Neural cell (in vitro differentiated cells): ENCODE measurements at regions not wholly inside any gene's neighbourhood (a gene's known extent, or its start where the extent isn't known, plus 50 kb on each side); places are given as distances from the start of the nearest gene placed in this dataset.

Source experiments
- H2AFZ ChIP-seq: fragments of 200-600, 300-800 bp; sonication (generic), shearing (Covaris generic); 2 replicates; pipeline ENCODE4 v1.6.0; 2014; ENCODE audit warnings: low read depth, mild to moderate bottlenecking, antibody characterized with exemption, low read length, moderate library complexity
- H3F3A ChIP-seq: fragments of 200-600 bp; shearing (Covaris generic); 2 replicates; pipeline ENCODE4 v1.6.1; 2016; ENCODE audit warnings: mild to moderate bottlenecking, moderate library complexity, mixed read lengths, antibody characterized with exemption, low read length; ENCODE audit not compliant: insufficient read depth, poor library complexity, severe bottlenecking
- H3K27ac ChIP-seq: fragments of 200-600, 300-800 bp; sonication (generic), shearing (Covaris generic); 2 replicates; pipeline ENCODE4 v1.5.1; 2014; ENCODE audit warnings: mild to moderate bottlenecking, low read length, moderate library complexity
- H3K27me3 ChIP-seq: fragments of 300-800, 200-600 bp; sonication (generic), shearing (Covaris generic); 2 replicates; pipeline ENCODE4 v1.6.0; 2014; ENCODE audit warnings: mild to moderate bottlenecking, low read depth, low read length, moderate library complexity; ENCODE audit not compliant: insufficient read depth
- H3K36me3 ChIP-seq: fragments of 300-800, 200-600 bp; sonication (generic), shearing (Covaris generic); 2 replicates; pipeline ENCODE4 v1.5.1; 2014; ENCODE audit warnings: mild to moderate bottlenecking, antibody characterized with exemption, low read length, moderate library complexity; ENCODE audit not compliant: insufficient read depth
- H3K4me2 ChIP-seq: fragments of 300-800, 200-600 bp; sonication (generic), shearing (Covaris generic); 2 replicates; pipeline ENCODE4 v1.6.0; 2014; ENCODE audit warnings: mild to moderate bottlenecking, low read length
- H3K4me3 ChIP-seq: fragments of 300-800, 200-600 bp; sonication (generic), shearing (Covaris generic); 2 replicates; pipeline ENCODE4 v1.5.1; 2014; ENCODE audit warnings: mild to moderate bottlenecking, low read length, moderate library complexity
- H3K79me2 ChIP-seq: fragments of 200-600 bp; shearing (Covaris generic); replicated peaks from 2 replicates; pipeline ENCODE4 v1.6.0; 2014; ENCODE audit warnings: mild to moderate bottlenecking, low read length, moderate library complexity; ENCODE audit not compliant: insufficient read depth
- H3K9ac ChIP-seq: fragments of 300-800, 200-600 bp; sonication (generic), shearing (Covaris generic); 2 replicates; pipeline ENCODE4 v1.6.1; 2016; ENCODE audit warnings: mild to moderate bottlenecking, low read length, mixed read lengths
- H3K9me2 ChIP-seq: fragments of 200-600 bp; shearing (Covaris generic); 2 replicates; pipeline ENCODE4 v1.6.1; 2016; ENCODE audit warnings: mild to moderate bottlenecking, low read length, mixed read lengths; ENCODE audit not compliant: insufficient read depth
- H3K9me3 ChIP-seq: fragments of 200-600, 300-800 bp; sonication (generic), shearing (Covaris generic); 2 replicates; pipeline ENCODE4 v1.6.1; 2016; ENCODE audit warnings: mild to moderate bottlenecking, mixed run types, low read length, moderate library complexity, mixed read lengths
- H4K20me1 ChIP-seq: fragments of 200-600 bp; shearing (Covaris generic); 2 replicates; pipeline ENCODE4 v1.6.1; 2016; ENCODE audit warnings: mild to moderate bottlenecking, mixed run types; ENCODE audit not compliant: insufficient read depth
- CTCF ChIP-seq: fragments of 450-650 bp; IDR thresholded peaks from 2 replicates; pipeline ENCODE4 v1.5.1; 2014; ENCODE audit warnings: antibody characterized with exemption, mild to moderate bottlenecking, moderate library complexity; ENCODE audit not compliant: poor library complexity, severe bottlenecking
- EP300 ChIP-seq: fragments of 450-650 bp; conservative IDR thresholded peaks from 2 replicates; pipeline ENCODE4 v1.6.1; 2014; ENCODE audit warnings: antibody characterized with exemption, mild to moderate bottlenecking, moderate library complexity; ENCODE audit not compliant: poor library complexity, severe bottlenecking
- EZH2 ChIP-seq: fragments of 200-600, 300-800 bp; shearing (Covaris generic), sonication (generic); IDR thresholded peaks from 2 replicates; pipeline ENCODE4 v1.6.1; 2014; ENCODE audit warnings: antibody characterized with exemption, low read length, borderline replicate concordance, mild to moderate bottlenecking; ENCODE audit not compliant: insufficient read depth, poor library complexity, severe bottlenecking
- MXI1 ChIP-seq: fragments of 450-650 bp; conservative IDR thresholded peaks from 2 replicates; pipeline ENCODE4 v1.6.1; 2014; ENCODE audit warnings: antibody characterized with exemption, mild to moderate bottlenecking; ENCODE audit not compliant: poor library complexity, severe bottlenecking
- POLR2AphosphoS5 ChIP-seq: IDR thresholded peaks from 2 replicates; pipeline ENCODE4 v1.6.1; 2012
- RAD21 ChIP-seq: fragments of 450-650 bp; conservative IDR thresholded peaks from 2 replicates; pipeline ENCODE4 v1.6.1; 2014; ENCODE audit warnings: antibody characterized with exemption, mild to moderate bottlenecking, moderate library complexity
- REST ChIP-seq: IDR thresholded peaks from 2 replicates; pipeline ENCODE4 v1.6.1; 2012; ENCODE audit warnings: borderline replicate concordance
- SMC3 ChIP-seq: fragments of 450-650 bp; conservative IDR thresholded peaks from 2 replicates; pipeline ENCODE4 v1.6.1; 2014; ENCODE audit warnings: antibody characterized with exemption, mild to moderate bottlenecking, moderate library complexity; ENCODE audit not compliant: poor library complexity
- TAF1 ChIP-seq: IDR thresholded peaks from 2 replicates; pipeline ENCODE4 v1.6.1; 2012; ENCODE audit warnings: low read depth

- H3K27me3 ChIP-seq = no peaks in the 10 kb centered on the region
- no peak overlapping the region for H3K4me2 ChIP-seq
- no peak overlapping the region for H3K4me3 ChIP-seq
- no peaks in the 10 kb centered on the region for H3K79me2 ChIP-seq
- no peaks in the 10 kb centered on the region for H3K36me3 ChIP-seq
- no peaks in the 10 kb centered on the region for H3F3A ChIP-seq
- no peak overlapping the region for H2AFZ ChIP-seq
- no peaks in the 10 kb centered on the region for H3K9me3 ChIP-seq
- no peaks in the 10 kb centered on the region for H3K9me2 ChIP-seq
- no peak overlapping the region for H3K9ac ChIP-seq
- no peak for TF ChIP-seq MXI1
- no peak for TF ChIP-seq EP300
- no peak for TF ChIP-seq POLR2AphosphoS5
- no peak for TF ChIP-seq TAF1
- TF ChIP-seq EZH2 = no peak
- no peak for TF ChIP-seq REST
- no peak for TF ChIP-seq SMC3
- no peak for TF ChIP-seq CTCF
- no peak for TF ChIP-seq RAD21
- H3K27ac ChIP-seq = no peak overlapping the region
- no peaks in the 10 kb centered on the region for H4K20me1 ChIP-seq
These were observed 50.9 kb upstream of the TNFAIP3 start for GRCh38 chr6:137816133-137816579.

GRCh38 chr6:137816688-137817618 lies 50.1 kb upstream of the TNFAIP3 start:
- Histone ChIP-seq H3K36me3 (no peaks in the 10 kb centered on the region), H2AFZ (no peak overlapping the region), H3K9ac (no peak overlapping the region), H3K9me2 (no peaks in the 10 kb centered on the region), H3F3A (no peaks in the 10 kb centered on the region), H3K79me2 (no peaks in the 10 kb centered on the region), H3K27me3 (no peaks in the 10 kb centered on the region), H4K20me1 (no peaks in the 10 kb centered on the region), H3K9me3 (no peaks in the 10 kb centered on the region), H3K4me3 (no peak overlapping the region), H3K4me2 (no peak overlapping the region), H3K27ac (no peak overlapping the region)
- TF ChIP-seq RAD21 (no peak), CTCF (no peak), TAF1 (no peak), SMC3 (no peak), REST (no peak), EP300 (no peak), EZH2 (no peak), POLR2AphosphoS5 (no peak)
